ENCODE measurements at regions not wholly inside any gene's neighbourhood (a gene's known extent, or its start where the extent isn't known, plus 50 kb on each side); places are given as distances from the start of the nearest gene placed in this dataset.

DNA sequence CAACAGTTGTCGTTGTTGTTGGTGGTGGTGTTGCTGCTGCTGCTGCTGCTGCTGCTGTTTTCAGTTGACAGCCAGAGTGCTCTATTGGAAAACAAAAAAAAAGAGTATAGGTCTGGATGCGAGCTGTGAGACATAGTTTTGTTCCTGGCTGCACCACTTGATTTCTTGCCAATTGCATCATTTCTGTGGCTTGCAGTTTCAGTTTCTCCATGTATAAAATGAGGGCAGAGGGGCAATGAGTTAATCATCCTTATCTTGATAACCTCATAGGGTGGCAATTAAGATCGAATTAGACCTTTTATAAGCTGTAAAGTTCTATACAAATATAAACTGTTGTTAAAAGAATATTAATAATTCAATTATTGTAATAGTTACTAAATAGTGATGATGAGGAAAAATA is 156.7 kb downstream of the DMRTA2 start:
- DNase-seq (ENCODE audit: low read depth, low spot score) (no peak), FAIRE-seq (no peak)
- no peaks in the 10 kb centered on the region for H3K27me3 ChIP-seq (ENCODE audit: control insufficient read depth, extremely low read depth, insufficient read depth, low read length)
- H3K79me2 ChIP-seq (ENCODE audit: control insufficient read depth, insufficient read depth, low read length), result no peaks in the 10 kb centered on the region
- H3K9me3 ChIP-seq (ENCODE audit: control insufficient read depth, low read depth, low read length), result no peaks in the 10 kb centered on the region
- H3K9me1 ChIP-seq (ENCODE audit: control insufficient read depth, extremely low read depth, insufficient read depth, low read length), result no peaks in the 10 kb centered on the region
- no peak overlapping the region for H3K9ac ChIP-seq (ENCODE audit: control insufficient read depth, extremely low read depth, insufficient read depth, low read length)
- no peak overlapping the region for H2AFZ ChIP-seq (ENCODE audit: control insufficient read depth, low read length)
- H3K27ac ChIP-seq (ENCODE audit: control insufficient read depth, insufficient read depth, low read length), result no peak overlapping the region
- no peaks in the 10 kb centered on the region for H3K36me3 ChIP-seq (ENCODE audit: control insufficient read depth in 2 of 2, extremely low read depth in 1 of 2, insufficient read depth in 2 of 2, low read length in 2 of 2)
- H3K4me2 ChIP-seq (ENCODE audit: control insufficient read depth, extremely low read depth, insufficient read depth, low read depth, low read length), result no peak overlapping the region
- no peak for TF ChIP-seq EZH2 (IDR thresholded peaks at IDR 0.05; ENCODE audit: low read length)
- TF ChIP-seq, protein P1, sequence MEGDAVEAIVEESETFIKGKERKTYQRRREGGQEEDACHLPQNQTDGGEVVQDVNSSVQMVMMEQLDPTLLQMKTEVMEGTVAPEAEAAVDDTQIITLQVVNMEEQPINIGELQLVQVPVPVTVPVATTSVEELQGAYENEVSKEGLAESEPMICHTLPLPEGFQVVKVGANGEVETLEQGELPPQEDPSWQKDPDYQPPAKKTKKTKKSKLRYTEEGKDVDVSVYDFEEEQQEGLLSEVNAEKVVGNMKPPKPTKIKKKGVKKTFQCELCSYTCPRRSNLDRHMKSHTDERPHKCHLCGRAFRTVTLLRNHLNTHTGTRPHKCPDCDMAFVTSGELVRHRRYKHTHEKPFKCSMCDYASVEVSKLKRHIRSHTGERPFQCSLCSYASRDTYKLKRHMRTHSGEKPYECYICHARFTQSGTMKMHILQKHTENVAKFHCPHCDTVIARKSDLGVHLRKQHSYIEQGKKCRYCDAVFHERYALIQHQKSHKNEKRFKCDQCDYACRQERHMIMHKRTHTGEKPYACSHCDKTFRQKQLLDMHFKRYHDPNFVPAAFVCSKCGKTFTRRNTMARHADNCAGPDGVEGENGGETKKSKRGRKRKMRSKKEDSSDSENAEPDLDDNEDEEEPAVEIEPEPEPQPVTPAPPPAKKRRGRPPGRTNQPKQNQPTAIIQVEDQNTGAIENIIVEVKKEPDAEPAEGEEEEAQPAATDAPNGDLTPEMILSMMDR (optimal IDR thresholded peaks at IDR 0.05 in 1 of 3, IDR thresholded peaks at IDR 0.05 in 1 of 3, conservative IDR thresholded peaks at IDR 0.05 in 1 of 3; ENCODE audit: extremely low read depth in 1 of 3, insufficient read depth in 2 of 3, low read length in 3 of 3), result no peak
- no peak overlapping the region for H3K4me3 ChIP-seq (ENCODE audit: control insufficient read depth in 2 of 3, extremely low read depth in 1 of 3, insufficient read depth in 2 of 3, low read depth in 1 of 3, low read length in 3 of 3)
- H4K20me1 ChIP-seq (ENCODE audit: control insufficient read depth, extremely low read depth, insufficient read depth, low read length), result no peaks in the 10 kb centered on the region
- dilution Hi-C loops (cut with MboI; ENCODE audit: extremely low pct_ligation_motif_present, low sequenced_read_pairs), result no loop called here
- H3K4me1 ChIP-seq (ENCODE audit: control insufficient read depth, extremely low read depth, insufficient read depth, low read length), result no peaks in the 10 kb centered on the region

DNA sequence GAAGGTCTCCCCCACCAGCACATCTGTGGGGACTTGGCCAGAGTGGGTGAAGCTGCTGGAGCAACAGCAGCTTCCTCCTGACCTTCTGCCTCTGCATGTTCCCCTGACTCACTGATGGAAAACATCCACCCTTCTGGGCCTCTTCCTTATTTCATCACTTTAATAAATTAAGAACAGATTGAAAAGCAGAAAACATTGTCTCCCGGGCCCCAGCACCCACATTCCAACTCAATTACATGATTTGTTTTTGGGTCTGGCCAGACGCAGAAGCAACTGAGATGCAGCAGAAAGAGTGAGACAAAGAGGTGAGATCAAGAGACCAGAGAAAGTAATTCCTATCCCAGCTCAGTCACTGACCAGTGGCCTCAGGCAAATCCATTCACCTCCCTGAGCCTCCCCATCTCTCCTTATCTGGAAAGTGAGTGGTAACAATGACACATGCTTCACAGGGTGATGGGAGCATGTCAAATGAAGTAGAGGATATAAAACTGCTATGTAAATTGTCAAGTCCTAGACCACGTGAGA is 157.1 kb downstream of the ELAVL4 start:
- H4K20me1 ChIP-seq (ENCODE audit: control insufficient read depth, extremely low read depth, insufficient read depth, low read length), result no peaks in the 10 kb centered on the region
- no peaks in the 10 kb centered on the region for H3K4me1 ChIP-seq (ENCODE audit: control insufficient read depth, extremely low read depth, insufficient read depth, low read length)
- H3K27ac ChIP-seq (ENCODE audit: control insufficient read depth, insufficient read depth, low read length), result no peak overlapping the region
- no peak overlapping the region for H3K4me2 ChIP-seq (ENCODE audit: control insufficient read depth, extremely low read depth, insufficient read depth, low read depth, low read length)
- TF ChIP-seq EZH2 (IDR thresholded peaks at IDR 0.05; ENCODE audit: low read length), result no peak
- FAIRE-seq (no peak), DNase-seq (ENCODE audit: low read depth, low spot score) (no peak)
- no peaks in the 10 kb centered on the region for H3K27me3 ChIP-seq (ENCODE audit: control insufficient read depth, extremely low read depth, insufficient read depth, low read length)
- no peaks in the 10 kb centered on the region for H3K9me1 ChIP-seq (ENCODE audit: control insufficient read depth, extremely low read depth, insufficient read depth, low read length)
- no peak overlapping the region for H3K4me3 ChIP-seq (ENCODE audit: control insufficient read depth in 2 of 3, extremely low read depth in 1 of 3, insufficient read depth in 2 of 3, low read depth in 1 of 3, low read length in 3 of 3)
- H3K36me3 ChIP-seq (ENCODE audit: control insufficient read depth in 2 of 2, extremely low read depth in 1 of 2, insufficient read depth in 2 of 2, low read length in 2 of 2), result no peaks in the 10 kb centered on the region
- H3K9me3 ChIP-seq (ENCODE audit: control insufficient read depth, low read depth, low read length), result no peaks in the 10 kb centered on the region
- dilution Hi-C loops (cut with MboI; ENCODE audit: extremely low pct_ligation_motif_present, low sequenced_read_pairs), result no loop called here
- H3K9ac ChIP-seq (ENCODE audit: control insufficient read depth, extremely low read depth, insufficient read depth, low read length), result no peak overlapping the region
- no peak overlapping the region for H2AFZ ChIP-seq (ENCODE audit: control insufficient read depth, low read length)
- H3K79me2 ChIP-seq (ENCODE audit: control insufficient read depth, insufficient read depth, low read length), result no peaks in the 10 kb centered on the region

DNA sequence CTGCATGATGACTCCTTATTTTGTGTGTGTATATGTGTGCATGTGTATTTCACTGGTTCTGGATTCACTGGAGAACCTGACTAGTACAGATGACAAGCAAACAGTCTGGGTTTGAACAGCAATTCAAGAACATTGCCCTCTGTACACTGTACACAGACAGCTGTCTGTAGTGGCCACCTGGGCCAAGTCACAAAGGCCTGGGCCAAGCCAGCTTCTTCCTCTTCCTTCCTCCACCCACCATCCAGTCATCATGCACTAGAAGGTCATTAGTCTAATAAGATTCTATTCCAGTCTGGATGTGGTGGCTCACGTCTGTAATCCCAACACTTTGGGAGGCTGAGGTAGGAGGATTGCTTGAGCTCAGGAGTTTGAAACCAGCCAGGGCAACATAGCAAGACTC is 155.9 kb downstream of the ELAVL4 start:
- no peak overlapping the region for H2AFZ ChIP-seq (ENCODE audit: control insufficient read depth, low read length)
- no peaks in the 10 kb centered on the region for H3K27me3 ChIP-seq (ENCODE audit: control insufficient read depth, extremely low read depth, insufficient read depth, low read length)
- TF ChIP-seq EZH2 (IDR thresholded peaks at IDR 0.05; ENCODE audit: low read length), result no peak
- TF ChIP-seq, protein P1 (optimal IDR thresholded peaks at IDR 0.05 in 1 of 3, IDR thresholded peaks at IDR 0.05 in 1 of 3, conservative IDR thresholded peaks at IDR 0.05 in 1 of 3; ENCODE audit: extremely low read depth in 1 of 3, insufficient read depth in 2 of 3, low read length in 3 of 3), result no peak
- no peaks in the 10 kb centered on the region for H3K9me1 ChIP-seq (ENCODE audit: control insufficient read depth, extremely low read depth, insufficient read depth, low read length)
- dilution Hi-C loops (cut with MboI; ENCODE audit: extremely low pct_ligation_motif_present, low sequenced_read_pairs), result no loop called here
- no peak overlapping the region for H3K9ac ChIP-seq (ENCODE audit: control insufficient read depth, extremely low read depth, insufficient read depth, low read length)
- H4K20me1 ChIP-seq (ENCODE audit: control insufficient read depth, extremely low read depth, insufficient read depth, low read length), result no peaks in the 10 kb centered on the region
- no peak overlapping the region for H3K4me2 ChIP-seq (ENCODE audit: control insufficient read depth, extremely low read depth, insufficient read depth, low read depth, low read length)
- H3K4me3 ChIP-seq (ENCODE audit: control insufficient read depth in 2 of 3, extremely low read depth in 1 of 3, insufficient read depth in 2 of 3, low read depth in 1 of 3, low read length in 3 of 3), result no peak overlapping the region
- DNase-seq (ENCODE audit: low read depth, low spot score) (no peak), FAIRE-seq (no peak)
- no peak overlapping the region for H3K27ac ChIP-seq (ENCODE audit: control insufficient read depth, insufficient read depth, low read length)
- no peaks in the 10 kb centered on the region for H3K9me3 ChIP-seq (ENCODE audit: control insufficient read depth, low read depth, low read length)
- H3K36me3 ChIP-seq (ENCODE audit: control insufficient read depth in 2 of 2, extremely low read depth in 1 of 2, insufficient read depth in 2 of 2, low read length in 2 of 2), result no peaks in the 10 kb centered on the region
- H3K79me2 ChIP-seq (ENCODE audit: control insufficient read depth, insufficient read depth, low read length), result no peaks in the 10 kb centered on the region
- H3K4me1 ChIP-seq (ENCODE audit: control insufficient read depth, extremely low read depth, insufficient read depth, low read length), result no peaks in the 10 kb centered on the region

All from keratinocyte (primary cell).